Hematopoietic multipotent progenitor cell treated with erythropoietin and hydrocortisone succinate and interleukin-3 and kit ligand, for 6 days (in vitro differentiated cells): ENCODE measurements at regions not wholly inside any gene's neighbourhood (a gene's known extent, or its start where the extent isn't known, plus 50 kb on each side); places are given as distances from the start of the nearest gene placed in this dataset.
"Not testable (repeated sequence)": the region's sequence is repeated elsewhere in the genome, so short reads cannot be mapped to it uniquely, and the experiment has no call there.

ENCODE experiments used
- DNase-seq: peaks from one replicate; pipeline ENCODE4 v3.0.0-alpha.2; 2015

- no peak for DNase-seq
Measured at GRCh38 chr7:81167934-81168333, 249.1 kb upstream of the SEMA3C start.

- DNase-seq: no peak
Measured at GRCh38 chr7:81165070-81165469, 246.2 kb upstream of the SEMA3C start.

- DNase-seq: no peak
Measured at GRCh38 chr7:81162771-81163525, 244.1 kb upstream of the SEMA3C start.

GRCh38 chr7:81162234-81162633, 243.4 kb upstream of the SEMA3C start:
- no peak for DNase-seq

- DNase-seq: peak; percentile 49
Measured at GRCh38 chr7:81161451-81162075, 242.7 kb upstream of the SEMA3C start.

GRCh38 chr7:81159402-81159801, 240.6 kb upstream of the SEMA3C start:
- DNase-seq: no peak

- no peak for DNase-seq
Measured at GRCh38 chr7:81158189-81158588, 239.3 kb upstream of the SEMA3C start.

GRCh38 chr7:81155654-81156373, 237.0 kb upstream of the SEMA3C start:
- DNase-seq: no peak

GRCh38 chr7:81154565-81154964, 235.7 kb upstream of the SEMA3C start:
- DNase-seq: no peak

- not testable (repeated sequence) for DNase-seq
Measured at GRCh38 chr7:81152925-81153324, 234.1 kb upstream of the SEMA3C start.

GRCh38 chr7:81150951-81151361, 232.1 kb upstream of the SEMA3C start:
- DNase-seq: no peak

- no peak for DNase-seq
Measured at GRCh38 chr7:81143856-81144255, 225.0 kb upstream of the SEMA3C start.

- DNase-seq: not testable (repeated sequence)
Measured at GRCh38 chr7:81141257-81142205, 222.7 kb upstream of the SEMA3C start.

GRCh38 chr7:81140775-81141174, 221.9 kb upstream of the SEMA3C start:
- DNase-seq: peak; percentile 47

- DNase-seq: no peak
Measured at GRCh38 chr7:81140252-81140651, 221.4 kb upstream of the SEMA3C start.

GRCh38 chr7:81138870-81139269, 220.0 kb upstream of the SEMA3C start:
- no peak for DNase-seq

- no peak for DNase-seq
Measured at GRCh38 chr7:81135324-81135723, 216.5 kb upstream of the SEMA3C start.

- no peak for DNase-seq
Measured at GRCh38 chr7:81128011-81128410, 209.2 kb upstream of the SEMA3C start.

GRCh38 chr7:81120803-81121202, 202.0 kb upstream of the SEMA3C start:
- no peak for DNase-seq

GRCh38 chr7:81120111-81120510, 201.3 kb upstream of the SEMA3C start:
- no peak for DNase-seq

- DNase-seq: no peak
Measured at GRCh38 chr7:81114633-81115032, 195.8 kb upstream of the SEMA3C start.

- DNase-seq: no peak
Measured at GRCh38 chr7:81112731-81113130, 193.9 kb upstream of the SEMA3C start.
